GM13977 (cell line): ENCODE measurements at regions not wholly inside any gene's neighbourhood (a gene's known extent, or its start where the extent isn't known, plus 50 kb on each side); places are given as distances from the start of the nearest gene placed in this dataset.

ENCODE experiments used
- DNase-seq: peaks from one replicate; pipeline ENCODE4 v3.0.0; 2012; ENCODE audit warnings: low spot score
- CTCF ChIP-seq: IDR thresholded peaks from 2 replicates; pipeline ENCODE4 v1.5.1; 2012; ENCODE audit warnings: mild to moderate bottlenecking, control low read depth; ENCODE audit not compliant: insufficient read depth; ENCODE audit errors: extremely low read depth, missing control alignments
- in situ Hi-C: fragments of 300-500 bp; cut with MboI; formaldehyde crosslinking; loops from one replicate; pipeline ENCODE4 v1.12.0; 2022; ENCODE audit warnings: low sequenced_read_pairs, low pct_unique_long_range_greater_than_20kb, mixed read lengths, inconsistent platforms; ENCODE audit not compliant: unreplicated experiment

DNA sequence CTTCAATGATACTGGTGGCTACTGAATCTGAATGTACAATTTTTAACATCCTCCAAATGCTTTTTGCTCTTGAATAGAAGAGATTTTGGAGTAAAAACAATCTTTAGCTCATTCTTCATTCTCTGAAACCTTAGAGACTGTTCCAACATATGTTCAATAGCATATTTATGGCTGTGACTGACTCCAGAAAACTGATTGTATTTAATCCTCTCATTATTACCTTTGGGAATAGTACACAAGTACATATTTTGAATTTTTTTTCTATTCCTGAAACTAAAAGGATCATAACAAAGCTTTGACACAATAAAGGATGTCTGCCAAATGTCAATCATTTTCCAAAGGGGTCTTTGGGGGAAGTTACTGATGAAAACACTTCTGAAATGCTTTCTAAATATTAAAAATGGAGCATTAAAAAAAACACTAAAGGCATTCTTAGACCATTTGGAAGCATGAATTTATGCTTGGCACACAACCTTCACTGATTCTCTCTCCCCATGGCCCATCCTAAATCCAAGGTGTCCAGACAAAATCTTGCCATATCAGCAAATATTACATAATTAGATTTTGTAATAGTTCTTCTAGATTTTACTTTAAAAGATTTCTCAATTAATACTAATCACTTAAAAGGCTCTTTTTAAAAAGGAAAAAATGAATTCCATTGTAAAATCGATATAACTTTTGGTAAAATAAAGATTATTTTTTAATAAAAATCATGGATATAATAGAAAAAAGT is 936.8 kb downstream of the EPHA3 start:
- no peak for TF ChIP-seq CTCF
- in situ Hi-C loops = no loop called here

DNA sequence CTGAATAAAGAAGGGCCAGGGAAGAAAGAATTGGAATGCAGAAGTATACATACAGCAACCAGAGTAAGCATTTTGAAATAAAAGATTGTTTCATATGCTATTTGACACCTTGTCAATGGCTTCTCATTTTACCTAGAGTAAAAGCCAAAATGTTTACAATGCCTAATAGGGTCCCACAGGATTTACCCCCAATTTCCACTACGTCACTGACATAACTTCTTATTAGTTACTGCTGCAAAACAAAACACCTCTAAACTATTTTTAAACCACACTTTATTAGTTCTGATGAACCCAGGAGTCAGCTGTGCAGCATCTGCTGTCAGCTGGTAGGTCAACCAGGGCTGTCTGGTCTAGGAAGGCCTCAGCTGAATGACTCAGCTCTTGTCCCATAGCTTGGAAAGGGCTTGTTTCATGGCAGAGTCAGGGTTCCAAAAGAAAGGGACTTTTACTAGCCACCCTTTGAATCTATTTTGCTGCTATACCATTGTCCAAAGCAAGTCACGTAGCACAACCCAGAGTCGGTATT is 945.1 kb downstream of the EPHA3 start:
- TF ChIP-seq CTCF = no peak
- in situ Hi-C loops = no loop called here
- no peak for DNase-seq

More for the DNA sequence above, 936.8 kb downstream of the EPHA3 start:
- no peak for DNase-seq

GRCh38 chr3:90054311-90054710 is 946.9 kb downstream of the EPHA3 start:
- TF ChIP-seq CTCF = no peak
- no peak for DNase-seq
- in situ Hi-C loops = no loop called here

DNA sequence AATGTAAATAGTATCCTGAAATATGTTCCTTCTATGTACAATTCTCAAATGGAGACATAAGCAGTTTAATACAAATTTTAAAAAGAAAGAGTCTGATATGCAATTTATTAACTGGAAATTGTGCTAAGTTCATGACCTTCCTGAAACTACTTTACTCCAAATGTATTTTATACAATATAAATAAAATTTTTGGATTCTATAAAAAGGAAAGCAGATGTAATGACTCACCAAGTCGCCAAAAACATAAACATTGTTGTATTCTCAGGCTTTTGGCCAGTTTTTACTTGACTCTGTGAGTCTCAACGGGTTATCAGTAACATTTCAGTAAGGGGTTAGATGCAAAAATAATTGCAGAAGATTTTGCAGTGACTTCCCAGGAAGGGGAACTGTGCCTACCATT is 948.2 kb downstream of the EPHA3 start:
- in situ Hi-C loops = no loop called here
- TF ChIP-seq CTCF = no peak
- DNase-seq = no peak

GRCh38 chr3:90056281-90057032 is 949.0 kb downstream of the EPHA3 start:
- in situ Hi-C loops = no loop called here
- TF ChIP-seq CTCF = no peak
- no peak for DNase-seq

DNA sequence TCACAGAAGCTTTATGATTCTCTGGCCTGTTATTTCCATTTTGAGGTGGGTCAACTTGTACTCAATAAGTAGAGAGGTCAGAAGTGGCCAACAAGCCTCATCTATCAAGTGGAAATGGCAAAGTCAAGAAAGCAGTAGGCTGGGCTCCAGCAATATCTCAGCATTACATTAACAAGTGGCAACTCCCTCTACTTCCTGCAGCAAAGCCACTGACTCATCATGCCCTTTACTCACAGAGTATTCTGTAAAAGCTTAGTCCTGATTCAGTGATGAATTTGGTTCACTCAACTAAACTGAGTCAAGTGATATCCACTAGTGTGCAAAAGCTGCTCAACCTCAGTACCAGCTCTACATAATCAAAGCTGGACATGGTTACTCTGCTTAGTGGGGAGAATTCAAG is 954.6 kb downstream of the EPHA3 start:
- no peak for DNase-seq
- TF ChIP-seq CTCF = no peak
- in situ Hi-C loops = no loop called here
